Esophagus squamous epithelium (tissue), 4 donors: ENCODE measurements at regions not wholly inside any gene's neighbourhood (a gene's known extent, or its start where the extent isn't known, plus 50 kb on each side); places are given as distances from the start of the nearest gene placed in this dataset.

Experiments used
- CTCF ChIP-seq, 6 experiments: fragments of 450-650 bp in 4 of 6; fragments of 200-600 bp in 2 of 6; sonication (generic) in 2 of 6; IDR thresholded peaks; one replicate each; pipeline ENCODE4 v1.5.1; 2016 to 2019; ENCODE audit warnings: antibody characterized with exemption in 6 of 6, mild to moderate bottlenecking in 4 of 6, moderate library complexity in 4 of 6
- POLR2A ChIP-seq, 4 donors: fragments of 450-650 bp; IDR thresholded peaks; one replicate each; pipeline ENCODE4 v1.6.1; 2017; ENCODE audit warnings: antibody characterized with exemption in 4 of 4, mild to moderate bottlenecking in 4 of 4, moderate library complexity in 3 of 4

GRCh38 chr1:24999906-25000305 is 69.8 kb upstream of the RUNX3 start:
- TF ChIP-seq CTCF (IDR thresholded peaks at IDR 0.05) (no peak), POLR2A (IDR thresholded peaks at IDR 0.05) (no peak)
